Chondrocyte (in vitro differentiated cells): ENCODE measurements at regions not wholly inside any gene's neighbourhood (a gene's known extent, or its start where the extent isn't known, plus 50 kb on each side); places are given as distances from the start of the nearest gene placed in this dataset.
A peak's percentile ranks its signal among the peaks of the same experiment; 100 is the strongest.

Experiments used
- DNase-seq: peaks from one replicate; pipeline ENCODE4 v3.0.0; 2021; ENCODE audit warnings: mixed read lengths, low spot score
- H3K27ac Mint-ChIP-seq: one replicate; pipeline ENCODE4 v1.8.0; 2021; ENCODE audit warnings: mild to moderate bottlenecking, moderate library complexity, mixed read lengths; ENCODE audit not compliant: unreplicated experiment
- H3K27me3 Mint-ChIP-seq: 2 replicates; pipeline ENCODE4 v1.8.0; 2021; ENCODE audit warnings: low read depth, mixed read lengths
- H3K36me3 Mint-ChIP-seq: 2 replicates; pipeline ENCODE4 v1.8.0; 2021; ENCODE audit warnings: low read depth, mixed read lengths
- H3K4me1 Mint-ChIP-seq: 2 replicates; pipeline ENCODE4 v1.8.0; 2021; ENCODE audit warnings: low read depth, mild to moderate bottlenecking, mixed read lengths
- H3K4me3 Mint-ChIP-seq: one replicate; pipeline ENCODE4 v1.8.0; 2021; ENCODE audit warnings: mild to moderate bottlenecking, moderate library complexity, mixed read lengths; ENCODE audit not compliant: unreplicated experiment
- H3K9me3 Mint-ChIP-seq: 2 replicates; pipeline ENCODE4 v1.8.0; 2021; ENCODE audit warnings: low read depth, mixed read lengths
- CTCF ChIP-seq: fragments of 200-600 bp; sonication (generic); IDR thresholded peaks from 2 replicates; pipeline ENCODE4 v1.5.0; 2021; ENCODE audit warnings: antibody characterized with exemption, mild to moderate bottlenecking, moderate library complexity

GRCh38 chr5:105878402-105878801 lies 1792.3 kb downstream of the EFNA5 start:
- Mint-ChIP-seq H3K36me3 (no peaks in the 10 kb centered on the region), H3K9me3 (no peaks in the 10 kb centered on the region), H3K4me1 (no peaks in the 10 kb centered on the region), H3K27ac (no peak overlapping the region), H3K27me3 (no peaks in the 10 kb centered on the region), H3K4me3 (no peak overlapping the region)
- peak; percentile 58 for TF ChIP-seq CTCF
- no peak for DNase-seq

GRCh38 chr5:105877592-105877991 lies 1793.1 kb downstream of the EFNA5 start:
- Mint-ChIP-seq H3K27me3 (no peaks in the 10 kb centered on the region), H3K4me1 (no peaks in the 10 kb centered on the region), H3K36me3 (no peaks in the 10 kb centered on the region), H3K4me3 (no peak overlapping the region), H3K27ac (no peak overlapping the region), H3K9me3 (no peaks in the 10 kb centered on the region)
- no peak for TF ChIP-seq CTCF
- DNase-seq = no peak

GRCh38 chr5:105874316-105874715 lies 1796.4 kb downstream of the EFNA5 start:
- TF ChIP-seq CTCF = no peak
- Mint-ChIP-seq H3K27ac (no peak overlapping the region), H3K4me3 (no peak overlapping the region), H3K4me1 (peaks cover 1% of the 10 kb centered on the region), H3K36me3 (no peaks in the 10 kb centered on the region), H3K9me3 (no peaks in the 10 kb centered on the region), H3K27me3 (no peaks in the 10 kb centered on the region)
- DNase-seq = no peak

- Mint-ChIP-seq H3K9me3 (no peaks in the 10 kb centered on the region), H3K4me3 (no peak overlapping the region), H3K4me1 (peaks cover 4% of the 10 kb centered on the region), H3K27me3 (no peaks in the 10 kb centered on the region), H3K36me3 (no peaks in the 10 kb centered on the region), H3K27ac (no peak overlapping the region)
- TF ChIP-seq CTCF = no peak
- DNase-seq = no peak
Measured at GRCh38 chr5:105872569-105873270, 1798.0 kb downstream of the EFNA5 start.

GRCh38 chr5:105868038-105868780 lies 1802.5 kb downstream of the EFNA5 start:
- Mint-ChIP-seq H3K9me3 (peaks cover 19% of the 10 kb centered on the region), H3K36me3 (peaks cover 6% of the 10 kb centered on the region), H3K27me3 (no peaks in the 10 kb centered on the region), H3K4me1 (peaks cover 4% of the 10 kb centered on the region), H3K27ac (no peak overlapping the region), H3K4me3 (no peak overlapping the region)
- no peak for TF ChIP-seq CTCF
- no peak for DNase-seq
